ENCODE measurements at regions not wholly inside any gene's neighbourhood (a gene's known extent, or its start where the extent isn't known, plus 50 kb on each side); places are given as distances from the start of the nearest gene placed in this dataset.
"Not testable (repeated sequence)": the region's sequence is repeated elsewhere in the genome, so short reads cannot be mapped to it uniquely, and the experiment has no call there.

- no TSS peak for BruUV-seq (replicated peaks)
- intact Hi-C loops (cut with micrococcal nuclease; ENCODE audit: unreplicated experiment), result no loop called here
Measured at GRCh38 chr2:44055229-44055628, 59.4 kb upstream of the LRPPRC start.

GRCh38 chr2:44055664-44056063 lies 59.9 kb upstream of the LRPPRC start:
- CTCF ChIA-PET, result no interaction called here
- H3K4me1 Mint-ChIP-seq (ENCODE audit: low read depth, unreplicated experiment), result no peaks in the 10 kb centered on the region
- H3K9me3 Mint-ChIP-seq (ENCODE audit: low read depth, unreplicated experiment), result no peaks in the 10 kb centered on the region
- no peak overlapping the region for H3K4me3 Mint-ChIP-seq (ENCODE audit: low read depth, unreplicated experiment)
- no peak overlapping the region for H3K27ac Mint-ChIP-seq (ENCODE audit: unreplicated experiment)
- no TSS peak for BruUV-seq (replicated peaks)
- H3K36me3 Mint-ChIP-seq (ENCODE audit: insufficient read depth, unreplicated experiment), result no peaks in the 10 kb centered on the region
- DNase-seq, result no peak
- intact Hi-C loops (cut with micrococcal nuclease; ENCODE audit: unreplicated experiment), result no loop called here
- no peaks in the 10 kb centered on the region for H3K27me3 Mint-ChIP-seq (ENCODE audit: unreplicated experiment)
- no peak for TF ChIP-seq CTCF (IDR thresholded peaks at IDR 0.05; ENCODE audit: unreplicated experiment)

More at GRCh38 chr2:44055229-44055628, 59.4 kb upstream of the LRPPRC start:
- Mint-ChIP-seq H3K27me3 (ENCODE audit: unreplicated experiment) (no peaks in the 10 kb centered on the region), H3K4me3 (ENCODE audit: low read depth, unreplicated experiment) (no peak overlapping the region), H3K9me3 (ENCODE audit: low read depth, unreplicated experiment) (no peaks in the 10 kb centered on the region), H3K36me3 (ENCODE audit: insufficient read depth, unreplicated experiment) (no peaks in the 10 kb centered on the region), H3K27ac (ENCODE audit: unreplicated experiment) (no peak overlapping the region), H3K4me1 (ENCODE audit: low read depth, unreplicated experiment) (no peaks in the 10 kb centered on the region)
- no peak for DNase-seq
- no peak for TF ChIP-seq CTCF (IDR thresholded peaks at IDR 0.05; ENCODE audit: unreplicated experiment)
- CTCF ChIA-PET, result no interaction called here

- no peaks in the 10 kb centered on the region for H3K4me1 Mint-ChIP-seq (ENCODE audit: low read depth, unreplicated experiment)
- intact Hi-C loops (cut with micrococcal nuclease; ENCODE audit: unreplicated experiment), result no loop called here
- H3K27ac Mint-ChIP-seq (ENCODE audit: unreplicated experiment), result no peak overlapping the region
- no peaks in the 10 kb centered on the region for H3K27me3 Mint-ChIP-seq (ENCODE audit: unreplicated experiment)
- no peak for TF ChIP-seq CTCF (IDR thresholded peaks at IDR 0.05; ENCODE audit: unreplicated experiment)
- CTCF ChIA-PET, result no interaction called here
- no peak for DNase-seq
- no peak overlapping the region for H3K4me3 Mint-ChIP-seq (ENCODE audit: low read depth, unreplicated experiment)
- no TSS peak for BruUV-seq (replicated peaks)
- H3K9me3 Mint-ChIP-seq (ENCODE audit: low read depth, unreplicated experiment), result no peaks in the 10 kb centered on the region
- no peaks in the 10 kb centered on the region for H3K36me3 Mint-ChIP-seq (ENCODE audit: insufficient read depth, unreplicated experiment)
Measured at GRCh38 chr2:44056947-44057346, 61.2 kb upstream of the LRPPRC start.

- H3K27me3 Mint-ChIP-seq (ENCODE audit: unreplicated experiment); H3K9me3 Mint-ChIP-seq (ENCODE audit: low read depth, unreplicated experiment); H3K4me3 Mint-ChIP-seq (ENCODE audit: low read depth, unreplicated experiment); H3K36me3 Mint-ChIP-seq (ENCODE audit: insufficient read depth, unreplicated experiment); H3K4me1 Mint-ChIP-seq (ENCODE audit: low read depth, unreplicated experiment); H3K27ac Mint-ChIP-seq (ENCODE audit: unreplicated experiment); intact Hi-C loops (cut with micrococcal nuclease; ENCODE audit: unreplicated experiment); DNase-seq; BruUV-seq (replicated peaks); CTCF ChIA-PET: not testable (repeated sequence)
Measured at GRCh38 chr2:44060286-44060685, 64.5 kb upstream of the LRPPRC start.

GRCh38 chr2:44060990-44061389 lies 65.2 kb upstream of the LRPPRC start:
- H3K9me3 Mint-ChIP-seq (ENCODE audit: low read depth, unreplicated experiment), result no peaks in the 10 kb centered on the region
- no peak overlapping the region for H3K27ac Mint-ChIP-seq (ENCODE audit: unreplicated experiment)
- intact Hi-C loops (cut with micrococcal nuclease; ENCODE audit: unreplicated experiment), result no loop called here
- BruUV-seq (replicated peaks), result no TSS peak
- peaks cover 9% of the 10 kb centered on the region for H3K27me3 Mint-ChIP-seq (ENCODE audit: unreplicated experiment)
- no peak for TF ChIP-seq CTCF (IDR thresholded peaks at IDR 0.05; ENCODE audit: unreplicated experiment)
- no peak for DNase-seq
- CTCF ChIA-PET, result no interaction called here
- no peak overlapping the region for H3K4me3 Mint-ChIP-seq (ENCODE audit: low read depth, unreplicated experiment)
- no peaks in the 10 kb centered on the region for H3K4me1 Mint-ChIP-seq (ENCODE audit: low read depth, unreplicated experiment)
- H3K36me3 Mint-ChIP-seq (ENCODE audit: insufficient read depth, unreplicated experiment), result no peaks in the 10 kb centered on the region
